H1 (cell line): ENCODE measurements at regions not wholly inside any gene's neighbourhood (a gene's known extent, or its start where the extent isn't known, plus 50 kb on each side); places are given as distances from the start of the nearest gene placed in this dataset.

ENCODE experiments used
- BRCA1 ChIP-seq: IDR thresholded peaks from 2 replicates; pipeline ENCODE4 v1.6.1; 2012; ENCODE audit warnings: low read depth, low read length, improper control_type of control experiment
- HDAC6 ChIP-seq: IDR thresholded peaks from one replicate; pipeline ENCODE4 v1.7.1; 2012; ENCODE audit warnings: low read depth, mild to moderate bottlenecking, inconsistent platforms, low read length, moderate library complexity
- MAX ChIP-seq: IDR thresholded peaks from 2 replicates; pipeline ENCODE4 v1.6.1; 2012; ENCODE audit warnings: inconsistent platforms
- PHF8 ChIP-seq: fragments of 200-600 bp; sonication (generic); conservative IDR thresholded peaks from 2 replicates; pipeline ENCODE4 v1.7.1; 2012; ENCODE audit warnings: low read depth, mild to moderate bottlenecking, inconsistent platforms, low read length, moderate library complexity
- RFX5 ChIP-seq: IDR thresholded peaks from 2 replicates; pipeline ENCODE4 v1.6.1; 2011; ENCODE audit warnings: low read depth, low read length, improper control_type of control experiment, borderline replicate concordance
- SP1 ChIP-seq: IDR thresholded peaks from 2 replicates; pipeline ENCODE4 v1.6.1; 2011; ENCODE audit warnings: low read depth, low read length
- SRF ChIP-seq: IDR thresholded peaks from 2 replicates; pipeline ENCODE4 v1.6.1; 2011; ENCODE audit warnings: mild to moderate bottlenecking, low read depth, low read length, moderate library complexity
- TF ChIP-seq, protein P1 (sequence below): fragments of 300-600 bp; sonication (generic); IDR thresholded peaks from 2 replicates; pipeline ENCODE4 v1.7.1; 2012; ENCODE audit warnings: low read length, moderate library complexity, mild to moderate bottlenecking, inconsistent platforms; ENCODE audit not compliant: insufficient replicate concordance
- TF ChIP-seq, protein P2 (sequence below), 3 experiments: IDR thresholded peaks; 1 replicate in 2 of 3; 2 replicates in 1 of 3; pipeline versions ENCODE4 v1.5.1 to v1.6.1; 2011; ENCODE audit warnings: low read length in 3 of 3, mild to moderate bottlenecking in 3 of 3, inconsistent platforms in 2 of 3, low read depth in 1 of 3, moderate library complexity in 1 of 3; ENCODE audit not compliant: insufficient read depth in 1 of 3; ENCODE audit errors: control extremely low read depth in 1 of 3

- TF ChIP-seq, protein P1, sequence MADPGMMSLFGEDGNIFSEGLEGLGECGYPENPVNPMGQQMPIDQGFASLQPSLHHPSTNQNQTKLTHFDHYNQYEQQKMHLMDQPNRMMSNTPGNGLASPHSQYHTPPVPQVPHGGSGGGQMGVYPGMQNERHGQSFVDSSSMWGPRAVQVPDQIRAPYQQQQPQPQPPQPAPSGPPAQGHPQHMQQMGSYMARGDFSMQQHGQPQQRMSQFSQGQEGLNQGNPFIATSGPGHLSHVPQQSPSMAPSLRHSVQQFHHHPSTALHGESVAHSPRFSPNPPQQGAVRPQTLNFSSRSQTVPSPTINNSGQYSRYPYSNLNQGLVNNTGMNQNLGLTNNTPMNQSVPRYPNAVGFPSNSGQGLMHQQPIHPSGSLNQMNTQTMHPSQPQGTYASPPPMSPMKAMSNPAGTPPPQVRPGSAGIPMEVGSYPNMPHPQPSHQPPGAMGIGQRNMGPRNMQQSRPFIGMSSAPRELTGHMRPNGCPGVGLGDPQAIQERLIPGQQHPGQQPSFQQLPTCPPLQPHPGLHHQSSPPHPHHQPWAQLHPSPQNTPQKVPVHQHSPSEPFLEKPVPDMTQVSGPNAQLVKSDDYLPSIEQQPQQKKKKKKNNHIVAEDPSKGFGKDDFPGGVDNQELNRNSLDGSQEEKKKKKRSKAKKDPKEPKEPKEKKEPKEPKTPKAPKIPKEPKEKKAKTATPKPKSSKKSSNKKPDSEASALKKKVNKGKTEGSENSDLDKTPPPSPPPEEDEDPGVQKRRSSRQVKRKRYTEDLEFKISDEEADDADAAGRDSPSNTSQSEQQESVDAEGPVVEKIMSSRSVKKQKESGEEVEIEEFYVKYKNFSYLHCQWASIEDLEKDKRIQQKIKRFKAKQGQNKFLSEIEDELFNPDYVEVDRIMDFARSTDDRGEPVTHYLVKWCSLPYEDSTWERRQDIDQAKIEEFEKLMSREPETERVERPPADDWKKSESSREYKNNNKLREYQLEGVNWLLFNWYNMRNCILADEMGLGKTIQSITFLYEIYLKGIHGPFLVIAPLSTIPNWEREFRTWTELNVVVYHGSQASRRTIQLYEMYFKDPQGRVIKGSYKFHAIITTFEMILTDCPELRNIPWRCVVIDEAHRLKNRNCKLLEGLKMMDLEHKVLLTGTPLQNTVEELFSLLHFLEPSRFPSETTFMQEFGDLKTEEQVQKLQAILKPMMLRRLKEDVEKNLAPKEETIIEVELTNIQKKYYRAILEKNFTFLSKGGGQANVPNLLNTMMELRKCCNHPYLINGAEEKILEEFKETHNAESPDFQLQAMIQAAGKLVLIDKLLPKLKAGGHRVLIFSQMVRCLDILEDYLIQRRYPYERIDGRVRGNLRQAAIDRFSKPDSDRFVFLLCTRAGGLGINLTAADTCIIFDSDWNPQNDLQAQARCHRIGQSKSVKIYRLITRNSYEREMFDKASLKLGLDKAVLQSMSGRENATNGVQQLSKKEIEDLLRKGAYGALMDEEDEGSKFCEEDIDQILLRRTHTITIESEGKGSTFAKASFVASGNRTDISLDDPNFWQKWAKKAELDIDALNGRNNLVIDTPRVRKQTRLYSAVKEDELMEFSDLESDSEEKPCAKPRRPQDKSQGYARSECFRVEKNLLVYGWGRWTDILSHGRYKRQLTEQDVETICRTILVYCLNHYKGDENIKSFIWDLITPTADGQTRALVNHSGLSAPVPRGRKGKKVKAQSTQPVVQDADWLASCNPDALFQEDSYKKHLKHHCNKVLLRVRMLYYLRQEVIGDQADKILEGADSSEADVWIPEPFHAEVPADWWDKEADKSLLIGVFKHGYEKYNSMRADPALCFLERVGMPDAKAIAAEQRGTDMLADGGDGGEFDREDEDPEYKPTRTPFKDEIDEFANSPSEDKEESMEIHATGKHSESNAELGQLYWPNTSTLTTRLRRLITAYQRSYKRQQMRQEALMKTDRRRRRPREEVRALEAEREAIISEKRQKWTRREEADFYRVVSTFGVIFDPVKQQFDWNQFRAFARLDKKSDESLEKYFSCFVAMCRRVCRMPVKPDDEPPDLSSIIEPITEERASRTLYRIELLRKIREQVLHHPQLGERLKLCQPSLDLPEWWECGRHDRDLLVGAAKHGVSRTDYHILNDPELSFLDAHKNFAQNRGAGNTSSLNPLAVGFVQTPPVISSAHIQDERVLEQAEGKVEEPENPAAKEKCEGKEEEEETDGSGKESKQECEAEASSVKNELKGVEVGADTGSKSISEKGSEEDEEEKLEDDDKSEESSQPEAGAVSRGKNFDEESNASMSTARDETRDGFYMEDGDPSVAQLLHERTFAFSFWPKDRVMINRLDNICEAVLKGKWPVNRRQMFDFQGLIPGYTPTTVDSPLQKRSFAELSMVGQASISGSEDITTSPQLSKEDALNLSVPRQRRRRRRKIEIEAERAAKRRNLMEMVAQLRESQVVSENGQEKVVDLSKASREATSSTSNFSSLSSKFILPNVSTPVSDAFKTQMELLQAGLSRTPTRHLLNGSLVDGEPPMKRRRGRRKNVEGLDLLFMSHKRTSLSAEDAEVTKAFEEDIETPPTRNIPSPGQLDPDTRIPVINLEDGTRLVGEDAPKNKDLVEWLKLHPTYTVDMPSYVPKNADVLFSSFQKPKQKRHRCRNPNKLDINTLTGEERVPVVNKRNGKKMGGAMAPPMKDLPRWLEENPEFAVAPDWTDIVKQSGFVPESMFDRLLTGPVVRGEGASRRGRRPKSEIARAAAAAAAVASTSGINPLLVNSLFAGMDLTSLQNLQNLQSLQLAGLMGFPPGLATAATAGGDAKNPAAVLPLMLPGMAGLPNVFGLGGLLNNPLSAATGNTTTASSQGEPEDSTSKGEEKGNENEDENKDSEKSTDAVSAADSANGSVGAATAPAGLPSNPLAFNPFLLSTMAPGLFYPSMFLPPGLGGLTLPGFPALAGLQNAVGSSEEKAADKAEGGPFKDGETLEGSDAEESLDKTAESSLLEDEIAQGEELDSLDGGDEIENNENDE, result no peak
- TF ChIP-seq RFX5, result no peak
- TF ChIP-seq PHF8, result no peak
- no peak for TF ChIP-seq HDAC6
- TF ChIP-seq SRF, result no peak
- TF ChIP-seq, protein P2, sequence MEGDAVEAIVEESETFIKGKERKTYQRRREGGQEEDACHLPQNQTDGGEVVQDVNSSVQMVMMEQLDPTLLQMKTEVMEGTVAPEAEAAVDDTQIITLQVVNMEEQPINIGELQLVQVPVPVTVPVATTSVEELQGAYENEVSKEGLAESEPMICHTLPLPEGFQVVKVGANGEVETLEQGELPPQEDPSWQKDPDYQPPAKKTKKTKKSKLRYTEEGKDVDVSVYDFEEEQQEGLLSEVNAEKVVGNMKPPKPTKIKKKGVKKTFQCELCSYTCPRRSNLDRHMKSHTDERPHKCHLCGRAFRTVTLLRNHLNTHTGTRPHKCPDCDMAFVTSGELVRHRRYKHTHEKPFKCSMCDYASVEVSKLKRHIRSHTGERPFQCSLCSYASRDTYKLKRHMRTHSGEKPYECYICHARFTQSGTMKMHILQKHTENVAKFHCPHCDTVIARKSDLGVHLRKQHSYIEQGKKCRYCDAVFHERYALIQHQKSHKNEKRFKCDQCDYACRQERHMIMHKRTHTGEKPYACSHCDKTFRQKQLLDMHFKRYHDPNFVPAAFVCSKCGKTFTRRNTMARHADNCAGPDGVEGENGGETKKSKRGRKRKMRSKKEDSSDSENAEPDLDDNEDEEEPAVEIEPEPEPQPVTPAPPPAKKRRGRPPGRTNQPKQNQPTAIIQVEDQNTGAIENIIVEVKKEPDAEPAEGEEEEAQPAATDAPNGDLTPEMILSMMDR (IDR thresholded peaks at IDR 0.05; ENCODE audit: control extremely low read depth in 1 of 3, insufficient read depth in 1 of 3, low read depth in 1 of 3, low read length in 3 of 3), result no peak
- TF ChIP-seq BRCA1, result no peak
- no peak for TF ChIP-seq SP1
- no peak for TF ChIP-seq MAX
Measured at GRCh38 chr6:7664003-7664402, 61.9 kb upstream of the BMP6 start (continued).
